SK-N-SH treated with all-trans-retinoic acid at 6 μM for 48 hours (cell line): ENCODE measurements at regions not wholly inside any gene's neighbourhood (a gene's known extent, or its start where the extent isn't known, plus 50 kb on each side); places are given as distances from the start of the nearest gene placed in this dataset.
"Not testable (repeated sequence)": the region's sequence is repeated elsewhere in the genome, so short reads cannot be mapped to it uniquely, and the experiment has no call there.

Source experiments
- ATAC-seq: fragments of 200-7000 bp; cut with Tn5 transposase; 3 replicates; pipeline ENCODE4 v1.9.1; 2020; ENCODE audit warnings: mild to moderate bottlenecking, moderate library complexity
- ARNTL ChIP-seq: fragments of 450-650 bp; formaldehyde crosslinking; IDR thresholded peaks from 2 replicates; pipeline ENCODE4 v1.5.0; 2020; ENCODE audit warnings: low read depth, mild to moderate bottlenecking, moderate library complexity, borderline replicate concordance
- CSDC2 ChIP-seq: fragments of 250-450 bp; sonication (Bioruptor Pico); IDR thresholded peaks from 2 replicates; pipeline ENCODE4 v1.5.0; 2020; ENCODE audit warnings: mild to moderate bottlenecking, moderate library complexity
- ESRRG ChIP-seq: fragments of 250-450 bp; sonication (Bioruptor Pico); IDR thresholded peaks from 2 replicates; pipeline ENCODE4 v1.6.1; 2021; ENCODE audit warnings: mild to moderate bottlenecking
- GLIS3 ChIP-seq: fragments of 250-450 bp; sonication (Bioruptor Pico); IDR thresholded peaks from 2 replicates; pipeline ENCODE4 v1.5.0; 2020; ENCODE audit warnings: mild to moderate bottlenecking, moderate library complexity
- ISL1 ChIP-seq: fragments of 250-450 bp; sonication (Bioruptor Pico); IDR thresholded peaks from 2 replicates; pipeline ENCODE4 v2.1.2; 2022; ENCODE audit warnings: mild to moderate bottlenecking, moderate library complexity
- PPARA ChIP-seq: fragments of 250-450 bp; sonication (Bioruptor Pico); IDR thresholded peaks from 2 replicates; pipeline ENCODE4 v1.5.0; 2020; ENCODE audit warnings: mild to moderate bottlenecking, borderline replicate concordance
- RARB ChIP-seq: fragments of 250-450 bp; sonication (Bioruptor Pico); IDR thresholded peaks from 2 replicates; pipeline ENCODE4 v1.8.0; 2021; ENCODE audit warnings: mild to moderate bottlenecking, moderate library complexity
- SNAI2 ChIP-seq: fragments of 250-450 bp; sonication (Bioruptor Pico); IDR thresholded peaks from 2 replicates; pipeline ENCODE4 v1.5.0; 2020; ENCODE audit warnings: mild to moderate bottlenecking, moderate library complexity
- TCF4 ChIP-seq: fragments of 250-450 bp; sonication (Bioruptor Pico); IDR thresholded peaks from 2 replicates; pipeline ENCODE4 v1.8.0; 2021; ENCODE audit warnings: mild to moderate bottlenecking, moderate library complexity, borderline replicate concordance
- TOX ChIP-seq: fragments of 250-450 bp; sonication (Bioruptor Pico); IDR thresholded peaks from 2 replicates; pipeline ENCODE4 v1.8.0; 2021; ENCODE audit warnings: mild to moderate bottlenecking, moderate library complexity, borderline replicate concordance
- ZC3H10 ChIP-seq: fragments of 250-450 bp; sonication (Bioruptor Pico); IDR thresholded peaks from 2 replicates; pipeline ENCODE4 v1.5.1; 2021; ENCODE audit warnings: mild to moderate bottlenecking, moderate library complexity
- ZFP30 ChIP-seq: fragments of 450-650 bp; formaldehyde crosslinking; IDR thresholded peaks from 2 replicates; pipeline ENCODE4 v1.5.0; 2022; ENCODE audit warnings: mild to moderate bottlenecking, moderate library complexity
- ZNF565 ChIP-seq: fragments of 450-650 bp; formaldehyde crosslinking; conservative IDR thresholded peaks from 2 replicates; pipeline ENCODE4 v1.5.0; 2020; ENCODE audit warnings: low read depth, mild to moderate bottlenecking, moderate library complexity
- ZNF70 ChIP-seq: fragments of 450-650 bp; formaldehyde crosslinking; IDR thresholded peaks from 2 replicates; pipeline ENCODE4 v1.5.0; 2020; ENCODE audit warnings: mild to moderate bottlenecking, moderate library complexity
- TF ChIP-seq, protein P1 (sequence below): fragments of 250-450 bp; sonication (Bioruptor Pico); IDR thresholded peaks from 2 replicates; pipeline ENCODE4 v1.5.1; 2020; ENCODE audit warnings: low read depth, mild to moderate bottlenecking, moderate library complexity
- TF ChIP-seq, protein P2 (sequence below): fragments of 250-450 bp; sonication (Bioruptor Pico); IDR thresholded peaks from 2 replicates; pipeline ENCODE4 v1.5.0; 2020; ENCODE audit warnings: mild to moderate bottlenecking, moderate library complexity
- TF ChIP-seq, protein P3 (sequence below): fragments of 250-450 bp; sonication (Bioruptor Pico); IDR thresholded peaks from 2 replicates; pipeline ENCODE4 v1.8.0; 2020; ENCODE audit warnings: mild to moderate bottlenecking, moderate library complexity, borderline replicate concordance
- TF ChIP-seq, protein P4 (sequence below): fragments of 250-450 bp; sonication (Bioruptor Pico); IDR thresholded peaks from 2 replicates; pipeline ENCODE4 v1.5.1; 2021; ENCODE audit warnings: mild to moderate bottlenecking, moderate library complexity
- TF ChIP-seq, protein P5 (sequence below): fragments of 250-450 bp; sonication (Bioruptor Pico); IDR thresholded peaks from 2 replicates; pipeline ENCODE4 v1.8.0; 2021; ENCODE audit warnings: low read depth, mild to moderate bottlenecking, moderate library complexity, borderline replicate concordance

DNA sequence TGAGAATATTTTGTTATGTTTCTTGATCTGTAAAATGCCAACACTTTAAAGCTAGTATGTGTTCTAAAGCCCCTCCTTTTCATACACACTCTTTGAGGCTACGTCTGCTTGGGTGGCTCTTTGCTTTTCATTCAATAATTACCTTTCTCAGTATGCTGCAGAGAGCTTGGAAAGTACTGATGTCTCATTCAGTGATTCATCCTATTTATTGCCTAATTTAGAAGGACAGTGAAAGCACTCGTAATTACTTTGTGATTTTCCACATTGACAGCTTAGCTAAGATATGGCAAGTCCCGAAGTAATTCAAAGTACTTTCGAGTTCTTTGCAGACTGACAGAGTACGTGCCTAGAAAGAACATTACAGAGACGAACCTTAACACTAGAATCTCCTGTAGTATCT, 57.2 kb downstream of the BMP15 start:
- no peak for ATAC-seq
- TF ChIP-seq, protein P1, sequence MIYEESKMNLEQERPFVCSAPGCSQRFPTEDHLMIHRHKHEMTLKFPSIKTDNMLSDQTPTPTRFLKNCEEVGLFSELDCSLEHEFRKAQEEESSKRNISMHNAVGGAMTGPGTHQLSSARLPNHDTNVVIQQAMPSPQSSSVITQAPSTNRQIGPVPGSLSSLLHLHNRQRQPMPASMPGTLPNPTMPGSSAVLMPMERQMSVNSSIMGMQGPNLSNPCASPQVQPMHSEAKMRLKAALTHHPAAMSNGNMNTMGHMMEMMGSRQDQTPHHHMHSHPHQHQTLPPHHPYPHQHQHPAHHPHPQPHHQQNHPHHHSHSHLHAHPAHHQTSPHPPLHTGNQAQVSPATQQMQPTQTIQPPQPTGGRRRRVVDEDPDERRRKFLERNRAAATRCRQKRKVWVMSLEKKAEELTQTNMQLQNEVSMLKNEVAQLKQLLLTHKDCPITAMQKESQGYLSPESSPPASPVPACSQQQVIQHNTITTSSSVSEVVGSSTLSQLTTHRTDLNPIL (CRISPR knock-in tag), result no peak
- TF ChIP-seq, protein P2, sequence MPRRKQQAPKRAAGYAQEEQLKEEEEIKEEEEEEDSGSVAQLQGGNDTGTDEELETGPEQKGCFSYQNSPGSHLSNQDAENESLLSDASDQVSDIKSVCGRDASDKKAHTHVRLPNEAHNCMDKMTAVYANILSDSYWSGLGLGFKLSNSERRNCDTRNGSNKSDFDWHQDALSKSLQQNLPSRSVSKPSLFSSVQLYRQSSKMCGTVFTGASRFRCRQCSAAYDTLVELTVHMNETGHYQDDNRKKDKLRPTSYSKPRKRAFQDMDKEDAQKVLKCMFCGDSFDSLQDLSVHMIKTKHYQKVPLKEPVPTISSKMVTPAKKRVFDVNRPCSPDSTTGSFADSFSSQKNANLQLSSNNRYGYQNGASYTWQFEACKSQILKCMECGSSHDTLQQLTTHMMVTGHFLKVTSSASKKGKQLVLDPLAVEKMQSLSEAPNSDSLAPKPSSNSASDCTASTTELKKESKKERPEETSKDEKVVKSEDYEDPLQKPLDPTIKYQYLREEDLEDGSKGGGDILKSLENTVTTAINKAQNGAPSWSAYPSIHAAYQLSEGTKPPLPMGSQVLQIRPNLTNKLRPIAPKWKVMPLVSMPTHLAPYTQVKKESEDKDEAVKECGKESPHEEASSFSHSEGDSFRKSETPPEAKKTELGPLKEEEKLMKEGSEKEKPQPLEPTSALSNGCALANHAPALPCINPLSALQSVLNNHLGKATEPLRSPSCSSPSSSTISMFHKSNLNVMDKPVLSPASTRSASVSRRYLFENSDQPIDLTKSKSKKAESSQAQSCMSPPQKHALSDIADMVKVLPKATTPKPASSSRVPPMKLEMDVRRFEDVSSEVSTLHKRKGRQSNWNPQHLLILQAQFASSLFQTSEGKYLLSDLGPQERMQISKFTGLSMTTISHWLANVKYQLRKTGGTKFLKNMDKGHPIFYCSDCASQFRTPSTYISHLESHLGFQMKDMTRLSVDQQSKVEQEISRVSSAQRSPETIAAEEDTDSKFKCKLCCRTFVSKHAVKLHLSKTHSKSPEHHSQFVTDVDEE (CRISPR knock-in tag), result no peak

DNA sequence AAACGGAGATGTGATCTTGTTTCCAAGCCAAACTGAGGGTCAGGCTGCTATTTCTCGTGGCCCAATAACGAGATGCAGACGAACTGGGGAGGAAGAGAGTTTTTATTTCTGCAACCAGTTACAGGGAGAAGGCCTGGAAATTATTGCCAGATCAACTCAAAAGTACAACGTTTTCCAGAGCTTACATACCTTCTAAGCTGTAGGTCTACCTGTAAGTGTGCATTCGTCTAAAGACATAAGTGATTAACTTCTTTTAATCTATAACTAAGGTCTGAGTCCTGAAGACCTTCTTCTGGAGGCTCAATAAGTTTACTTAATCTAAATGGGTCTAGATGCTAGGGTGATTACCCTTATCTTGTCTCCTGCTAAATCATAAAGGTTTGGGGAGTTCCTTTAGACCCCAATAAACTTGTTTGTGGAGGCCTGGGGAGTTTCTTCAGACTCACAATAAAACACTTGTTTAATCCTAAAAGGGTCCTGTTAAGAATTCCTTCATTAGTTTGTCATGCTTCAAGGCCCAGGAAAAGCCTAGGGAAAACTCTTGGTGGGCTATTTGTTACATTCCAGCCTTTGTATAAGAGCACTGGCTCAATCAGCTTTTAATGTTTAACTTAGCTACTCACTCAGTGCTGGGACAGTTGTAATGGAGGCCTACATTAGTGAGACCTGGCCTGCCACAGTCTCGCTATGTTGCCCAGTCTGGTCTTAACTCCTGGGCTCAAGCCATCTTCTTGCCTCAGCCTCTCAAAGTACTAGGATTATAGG, 58.5 kb downstream of the BMP15 start:
- ATAC-seq, result not testable (repeated sequence)

DNA sequence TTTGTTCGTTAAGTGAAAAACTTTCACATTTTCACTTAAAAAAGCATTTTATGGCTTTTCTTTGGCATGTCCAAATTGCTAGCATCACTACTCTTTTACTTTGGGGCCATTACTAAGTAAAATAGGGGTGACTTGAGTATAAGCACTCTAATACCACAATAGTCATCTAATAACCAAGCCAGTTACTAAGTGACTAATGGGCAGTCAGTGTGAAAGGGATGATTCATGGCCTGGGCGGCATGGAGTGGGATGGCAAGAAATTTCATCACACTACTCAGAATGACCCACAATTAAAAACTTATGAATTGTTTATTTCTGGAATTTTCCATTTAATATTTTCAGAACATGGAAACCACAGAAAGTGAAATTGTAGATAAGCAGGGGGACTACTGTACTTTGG, 60.9 kb downstream of the BMP15 start:
- TF ChIP-seq TOX (CRISPR knock-in tag), result no peak
- TF ChIP-seq, protein P3, sequence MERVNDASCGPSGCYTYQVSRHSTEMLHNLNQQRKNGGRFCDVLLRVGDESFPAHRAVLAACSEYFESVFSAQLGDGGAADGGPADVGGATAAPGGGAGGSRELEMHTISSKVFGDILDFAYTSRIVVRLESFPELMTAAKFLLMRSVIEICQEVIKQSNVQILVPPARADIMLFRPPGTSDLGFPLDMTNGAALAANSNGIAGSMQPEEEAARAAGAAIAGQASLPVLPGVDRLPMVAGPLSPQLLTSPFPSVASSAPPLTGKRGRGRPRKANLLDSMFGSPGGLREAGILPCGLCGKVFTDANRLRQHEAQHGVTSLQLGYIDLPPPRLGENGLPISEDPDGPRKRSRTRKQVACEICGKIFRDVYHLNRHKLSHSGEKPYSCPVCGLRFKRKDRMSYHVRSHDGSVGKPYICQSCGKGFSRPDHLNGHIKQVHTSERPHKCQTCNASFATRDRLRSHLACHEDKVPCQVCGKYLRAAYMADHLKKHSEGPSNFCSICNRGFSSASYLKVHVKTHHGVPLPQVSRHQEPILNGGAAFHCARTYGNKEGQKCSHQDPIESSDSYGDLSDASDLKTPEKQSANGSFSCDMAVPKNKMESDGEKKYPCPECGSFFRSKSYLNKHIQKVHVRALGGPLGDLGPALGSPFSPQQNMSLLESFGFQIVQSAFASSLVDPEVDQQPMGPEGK, result no peak
- no peak for TF ChIP-seq ARNTL (CRISPR knock-in tag)
- TF ChIP-seq CSDC2 (CRISPR knock-in tag), result no peak
- TF ChIP-seq, protein P1 (CRISPR knock-in tag), result no peak
- TF ChIP-seq PPARA (CRISPR knock-in tag), result no peak
- TF ChIP-seq, protein P4, sequence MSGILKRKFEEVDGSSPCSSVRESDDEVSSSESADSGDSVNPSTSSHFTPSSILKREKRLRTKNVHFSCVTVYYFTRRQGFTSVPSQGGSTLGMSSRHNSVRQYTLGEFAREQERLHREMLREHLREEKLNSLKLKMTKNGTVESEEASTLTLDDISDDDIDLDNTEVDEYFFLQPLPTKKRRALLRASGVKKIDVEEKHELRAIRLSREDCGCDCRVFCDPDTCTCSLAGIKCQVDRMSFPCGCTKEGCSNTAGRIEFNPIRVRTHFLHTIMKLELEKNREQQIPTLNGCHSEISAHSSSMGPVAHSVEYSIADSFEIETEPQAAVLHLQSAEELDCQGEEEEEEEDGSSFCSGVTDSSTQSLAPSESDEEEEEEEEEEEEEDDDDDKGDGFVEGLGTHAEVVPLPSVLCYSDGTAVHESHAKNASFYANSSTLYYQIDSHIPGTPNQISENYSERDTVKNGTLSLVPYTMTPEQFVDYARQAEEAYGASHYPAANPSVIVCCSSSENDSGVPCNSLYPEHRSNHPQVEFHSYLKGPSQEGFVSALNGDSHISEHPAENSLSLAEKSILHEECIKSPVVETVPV (CRISPR knock-in tag), result no peak
- TF ChIP-seq ZNF565 (CRISPR knock-in tag), result no peak
- no peak for TF ChIP-seq TCF4 (CRISPR knock-in tag)
- no peak for ATAC-seq

DNA sequence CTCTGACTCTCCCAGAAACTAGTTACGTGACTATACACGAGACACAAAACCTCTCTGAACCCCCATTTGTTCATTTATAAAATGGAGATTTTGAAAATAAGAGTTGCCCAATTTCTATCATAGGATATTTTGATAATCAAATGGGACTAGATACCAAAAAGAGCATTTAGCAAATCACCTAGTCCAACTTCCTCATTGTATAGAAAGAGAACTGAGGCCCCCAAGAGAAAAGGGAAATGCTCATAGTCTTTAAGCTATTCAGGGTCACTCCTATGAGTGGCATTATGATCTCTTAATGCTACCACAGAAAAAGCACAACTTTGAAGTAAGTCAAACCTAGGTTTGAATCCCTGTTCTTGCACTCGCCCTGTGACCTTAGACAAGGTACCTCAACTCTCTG, 62.7 kb downstream of the BMP15 start:
- TF ChIP-seq ISL1 (CRISPR knock-in tag) (no peak), ZNF565 (CRISPR knock-in tag) (no peak), ZFP30 (CRISPR knock-in tag) (no peak), ESRRG (CRISPR knock-in tag) (no peak), ZC3H10 (CRISPR knock-in tag) (no peak), ZNF70 (CRISPR knock-in tag) (no peak), GLIS3 (CRISPR knock-in tag) (no peak), TCF4 (CRISPR knock-in tag) (no peak), SNAI2 (CRISPR knock-in tag) (no peak), RARB (CRISPR knock-in tag) (no peak)
- TF ChIP-seq, protein P1 (CRISPR knock-in tag), result no peak
- TF ChIP-seq, protein P3, result no peak
- TF ChIP-seq, protein P5, sequence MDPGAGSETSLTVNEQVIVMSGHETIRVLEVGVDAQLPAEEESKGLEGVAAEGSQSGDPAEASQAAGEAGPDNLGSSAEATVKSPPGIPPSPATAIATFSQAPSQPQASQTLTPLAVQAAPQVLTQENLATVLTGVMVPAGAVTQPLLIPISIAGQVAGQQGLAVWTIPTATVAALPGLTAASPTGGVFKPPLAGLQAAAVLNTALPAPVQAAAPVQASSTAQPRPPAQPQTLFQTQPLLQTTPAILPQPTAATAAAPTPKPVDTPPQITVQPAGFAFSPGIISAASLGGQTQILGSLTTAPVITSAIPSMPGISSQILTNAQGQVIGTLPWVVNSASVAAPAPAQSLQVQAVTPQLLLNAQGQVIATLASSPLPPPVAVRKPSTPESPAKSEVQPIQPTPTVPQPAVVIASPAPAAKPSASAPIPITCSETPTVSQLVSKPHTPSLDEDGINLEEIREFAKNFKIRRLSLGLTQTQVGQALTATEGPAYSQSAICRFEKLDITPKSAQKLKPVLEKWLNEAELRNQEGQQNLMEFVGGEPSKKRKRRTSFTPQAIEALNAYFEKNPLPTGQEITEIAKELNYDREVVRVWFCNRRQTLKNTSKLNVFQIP (CRISPR knock-in tag), result no peak
- TF ChIP-seq, all 23 proteins: peak for 0
- ATAC-seq, result no peak
